Common myeloid progenitor, CD34-positive (primary cell): ENCODE measurements at regions not wholly inside any gene's neighbourhood (a gene's known extent, or its start where the extent isn't known, plus 50 kb on each side); places are given as distances from the start of the nearest gene placed in this dataset.
A peak's percentile ranks its signal among the peaks of the same experiment; 100 is the strongest.

ENCODE experiments used
- CTCF ChIA-PET: fragments of 350-600 bp; sonication (Branson Sonifier 250); formaldehyde crosslinking; loops from one replicate; lab custom pipeline; 2021; ENCODE audit warnings: antibody characterized with exemption; lab: Charles Lee
- POLR2A ChIA-PET: fragments of 350-600 bp; sonication (Branson Sonifier 250); formaldehyde crosslinking; loops from one replicate; lab custom pipeline; 2021; ENCODE audit warnings: antibody characterized with exemption; lab: Charles Lee
- DNase-seq, 3 donors: peaks; one replicate each; pipeline versions ENCODE4 v3.0.0 to v3.0.0-alpha.2; 2013
- H3K27ac ChIP-seq, 2 experiments: 1 replicate in 1 of 2; 2 replicates in 1 of 2; pipeline ENCODE4 v1.7.0; 2013; ENCODE audit warnings: inconsistent platforms in 2 of 2, low read length in 2 of 2, mild to moderate bottlenecking in 2 of 2, low read depth in 1 of 2, moderate library complexity in 1 of 2; ENCODE audit not compliant: severe bottlenecking in 2 of 2, insufficient read depth in 1 of 2, poor library complexity in 1 of 2
- H3K27me3 ChIP-seq, 5 experiments: replicated peaks in 2 of 5; 1 replicate in 3 of 5; 2 replicates in 2 of 5; pipeline versions ENCODE4 v1.6.1 to v1.7.0; 2013; ENCODE audit warnings: low read length in 4 of 5, mild to moderate bottlenecking in 2 of 5, moderate library complexity in 2 of 5, inconsistent platforms in 1 of 5; ENCODE audit not compliant: insufficient read depth in 5 of 5, control insufficient read depth in 4 of 5
- H3K36me3 ChIP-seq, 4 experiments: 1 replicate in 2 of 4; 2 replicates in 2 of 4; pipeline versions ENCODE4 v1.6.1 to v1.7.0; 2013; ENCODE audit warnings: low read length in 3 of 4, control low read depth in 1 of 4, mild to moderate bottlenecking in 1 of 4; ENCODE audit not compliant: control insufficient read depth in 4 of 4, insufficient read depth in 4 of 4
- H3K4me1 ChIP-seq, 4 experiments: 1 replicate in 3 of 4; 2 replicates in 1 of 4; pipeline versions ENCODE4 v1.6.1 to v1.7.1; 2013; ENCODE audit warnings: low read length in 3 of 4, mild to moderate bottlenecking in 3 of 4, control low read depth in 1 of 4, inconsistent platforms in 1 of 4, moderate library complexity in 1 of 4; ENCODE audit not compliant: control insufficient read depth in 4 of 4, insufficient read depth in 4 of 4; ENCODE audit errors: control extremely low read depth in 1 of 4
- H3K4me3 ChIP-seq, 7 experiments: 1 replicate in 4 of 7; 2 replicates in 3 of 7; pipeline versions ENCODE4 v1.5.1 to v1.7.0; 2013; ENCODE audit warnings: mild to moderate bottlenecking in 7 of 7, low read length in 6 of 7, moderate library complexity in 6 of 7, inconsistent platforms in 2 of 7, low read depth in 2 of 7, control low read depth in 1 of 7; ENCODE audit not compliant: insufficient read depth in 4 of 7, control insufficient read depth in 1 of 7; ENCODE audit errors: extremely low read depth in 1 of 7
- H3K9me3 ChIP-seq, 5 experiments: 1 replicate in 4 of 5; 2 replicates in 1 of 5; pipeline versions ENCODE4 v1.6.1 to v1.7.1; 2013; ENCODE audit warnings: low read length in 4 of 5, mild to moderate bottlenecking in 2 of 5, inconsistent platforms in 1 of 5, low read depth in 1 of 5, moderate library complexity in 1 of 5; ENCODE audit not compliant: control insufficient read depth in 4 of 5, insufficient read depth in 2 of 5; ENCODE audit errors: control extremely low read depth in 1 of 5
- WGBS: methylation state at CpG from one replicate; pipeline ENCODE4 v1.1.5; 2013; ENCODE audit not compliant: insufficient coverage; 5-methylcytosine and 5-hydroxymethylcytosine counted together

GRCh38 chr7:135812148-135812547 lies 63.5 kb upstream of the FAM180A start:
- ChIA-PET CTCF (interaction anchor here (0.8 to 1.5 kb wide), 2 partner anchors 11 kb away, joined by 3 to 6 read pairs; no protein-coding TSS in a partner anchor), POLR2A (no interaction called here)
- Histone ChIP-seq H3K4me1 (no peaks in the 10 kb centered on the region), H3K4me3 (no peak overlapping the region), H3K27me3 (no peaks in the 10 kb centered on the region), H3K36me3 (no peaks in the 10 kb centered on the region), H3K27ac (no peak overlapping the region), H3K9me3 (no peaks in the 10 kb centered on the region)
- WGBS = 85% methylated on average over 8 of the region's 8 CpGs
- no peak for DNase-seq

- POLR2A ChIA-PET = no interaction called here
- Histone ChIP-seq H3K27ac (no peak overlapping the region), H3K9me3 (no peaks in the 10 kb centered on the region), H3K4me3 (no peak overlapping the region), H3K4me1 (no peaks in the 10 kb centered on the region), H3K36me3 (no peaks in the 10 kb centered on the region), H3K27me3 (no peaks in the 10 kb centered on the region)
- CTCF ChIA-PET = interaction anchor here (1.5 kb wide), 1 partner anchor 10 kb away, joined by 6 read pairs; no protein-coding TSS in a partner anchor
- DNase-seq = no peak
These were observed 62.9 kb upstream of the FAM180A start for GRCh38 chr7:135811506-135811905.

- Histone ChIP-seq H3K36me3 (no peaks in the 10 kb centered on the region), H3K27me3 (no peaks in the 10 kb centered on the region), H3K27ac (no peak overlapping the region), H3K9me3 (no peaks in the 10 kb centered on the region), H3K4me1 (no peaks in the 10 kb centered on the region), H3K4me3 (no peak overlapping the region)
- ChIA-PET POLR2A (no interaction called here), CTCF (interaction anchor here (1.4 kb wide), 1 partner anchor 9 kb away, joined by 3 read pairs; no protein-coding TSS in a partner anchor)
- DNase-seq = no peak
- 100% methylated on average over 4 of the region's 4 CpGs for WGBS
These were observed 59.6 kb upstream of the FAM180A start for GRCh38 chr7:135808206-135808605.

- Histone ChIP-seq H3K27me3 (peaks cover 0 to 5% (median 0%) of the 10 kb centered on the region in 5 experiments), H3K27ac (no peak overlapping the region), H3K4me3 (no peak overlapping the region), H3K36me3 (no peaks in the 10 kb centered on the region), H3K9me3 (no peaks in the 10 kb centered on the region), H3K4me1 (peaks cover 2 to 6% (median 4%) of the 10 kb centered on the region in 4 experiments)
- no CpG with 5 or more reads among the region's 1 CpG for WGBS
- ChIA-PET CTCF (interaction anchor here (1.3 to 7.9 kb wide), 3 partner anchors 13 to 206 kb away, joined by 4 to 121 read pairs (median 5); no protein-coding TSS in a partner anchor), POLR2A (no interaction called here)
- no peak for DNase-seq
These were observed 54.5 kb upstream of the FAM180A start for GRCh38 chr7:135803143-135803542.

GRCh38 chr7:135802697-135803096 lies 54.1 kb upstream of the FAM180A start:
- no peak for DNase-seq
- ChIA-PET POLR2A (no interaction called here), CTCF (interaction anchor here (1.3 to 7.9 kb wide), 3 partner anchors 13 to 206 kb away, joined by 4 to 121 read pairs (median 5); no protein-coding TSS in a partner anchor)
- Histone ChIP-seq H3K4me3 (no peak overlapping the region), H3K36me3 (no peaks in the 10 kb centered on the region), H3K27me3 (peaks cover 0 to 5% (median 0%) of the 10 kb centered on the region in 5 experiments), H3K4me1 (peaks cover 2 to 6% (median 4%) of the 10 kb centered on the region in 4 experiments), H3K9me3 (no peaks in the 10 kb centered on the region), H3K27ac (no peak overlapping the region)
- WGBS = 84% methylated on average over 2 of the region's 3 CpGs

GRCh38 chr7:135801877-135802276 lies 53.3 kb upstream of the FAM180A start:
- H3K4me3 ChIP-seq = no peak overlapping the region
- no peaks in the 10 kb centered on the region for H3K36me3 ChIP-seq
- H3K27ac ChIP-seq = no peak overlapping the region
- H3K9me3 ChIP-seq = no peaks in the 10 kb centered on the region
- POLR2A ChIA-PET = no interaction called here
- WGBS = 85% methylated on average over 5 of the region's 6 CpGs
- no peak for DNase-seq
- H3K27me3 ChIP-seq = peaks cover 0 to 5% (median 0%) of the 10 kb centered on the region in 5 experiments
- peaks cover 2 to 6% (median 4%) of the 10 kb centered on the region in 4 experiments for H3K4me1 ChIP-seq
- CTCF ChIA-PET = interaction anchor here (0.6 to 7.9 kb wide), 10 partner anchors 9 to 235 kb away, joined by 3 to 121 read pairs (median 6); no protein-coding TSS in a partner anchor

- Histone ChIP-seq H3K27me3 (peaks cover 0 to 5% (median 0%) of the 10 kb centered on the region in 5 experiments), H3K4me1 (peaks cover 2 to 6% (median 4%) of the 10 kb centered on the region in 4 experiments), H3K27ac (no peak overlapping the region), H3K36me3 (no peaks in the 10 kb centered on the region), H3K9me3 (no peaks in the 10 kb centered on the region), H3K4me3 (peak overlapping the region in 4 of 7 experiments; percentile 38 to 61 (median 54))
- WGBS = 31% methylated on average over 10 of the region's 16 CpGs
- peak; percentile 69 to 77 (median 71) for DNase-seq
- CTCF ChIA-PET = interaction anchor here (0.9 to 7.9 kb wide), 15 partner anchors 8 to 590 kb away, joined by 3 to 121 read pairs (median 4); no protein-coding TSS in a partner anchor
- POLR2A ChIA-PET = no interaction called here
These were observed 52.6 kb upstream of the FAM180A start for GRCh38 chr7:135801045-135801693.
